PC-9 (cell line): ENCODE measurements at regions not wholly inside any gene's neighbourhood (a gene's known extent, or its start where the extent isn't known, plus 50 kb on each side); places are given as distances from the start of the nearest gene placed in this dataset.

Experiments
- CTCF ChIP-seq: fragments of 200-600 bp; sonication (generic); conservative IDR thresholded peaks from 2 replicates; pipeline ENCODE4 v1.6.1; 2017; ENCODE audit warnings: mixed run types, antibody characterized with exemption, mild to moderate bottlenecking, moderate library complexity
- EZH2 ChIP-seq: fragments of 200-600 bp; sonication (generic); IDR thresholded peaks from 2 replicates; pipeline ENCODE4 v1.8.0; 2017; ENCODE audit warnings: antibody characterized with exemption, low read depth

- no peak for TF ChIP-seq CTCF
- TF ChIP-seq EZH2: no peak
Observed at GRCh38 chr2:163200741-163201140, 362.2 kb upstream of the KCNH7 start.
